ENCODE measurements at regions not wholly inside any gene's neighbourhood (a gene's known extent, or its start where the extent isn't known, plus 50 kb on each side); places are given as distances from the start of the nearest gene placed in this dataset.
A peak's percentile ranks its signal among the peaks of the same experiment; 100 is the strongest.

DNA sequence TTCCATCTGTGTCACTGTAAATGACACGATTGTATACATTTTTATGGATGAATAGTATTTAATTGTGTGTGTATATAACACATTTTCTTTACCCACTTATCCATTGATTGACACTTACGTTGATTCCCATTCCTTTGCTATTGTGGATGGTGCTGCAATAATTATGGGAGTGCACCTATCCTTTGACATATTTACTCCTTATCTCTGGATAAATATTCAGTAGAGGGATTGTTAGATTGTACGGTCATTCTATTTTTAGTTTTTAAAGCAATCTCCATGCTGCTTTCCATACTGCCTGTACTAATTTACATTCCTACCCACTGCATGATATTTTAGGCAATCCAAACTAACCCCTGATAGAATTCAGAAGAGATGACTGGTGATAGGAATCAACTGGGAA, 980.1 kb downstream of the FSTL5 start:
- TF ChIP-seq POLR2AphosphoS5 (IDR thresholded peaks at IDR 0.05) (no peak), EP300 (IDR thresholded peaks at IDR 0.05) (no peak)
- intact Hi-C loops (cut with DNase I; ENCODE audit: low total_unique reads): no loop called here
- Histone ChIP-seq H3K4me3 (no peak overlapping the region), H3K36me3 (no peaks in the 10 kb centered on the region), H3K4me1 (no peaks in the 10 kb centered on the region), H3K27me3 (no peaks in the 10 kb centered on the region), H3K9me3 (no peaks in the 10 kb centered on the region), H3K27ac (no peak overlapping the region)
- no peak for DNase-seq
- 25 to 63% (median 40%) methylated on average over 3 of the region's 3 CpGs for WGBS, 5 donors

DNA sequence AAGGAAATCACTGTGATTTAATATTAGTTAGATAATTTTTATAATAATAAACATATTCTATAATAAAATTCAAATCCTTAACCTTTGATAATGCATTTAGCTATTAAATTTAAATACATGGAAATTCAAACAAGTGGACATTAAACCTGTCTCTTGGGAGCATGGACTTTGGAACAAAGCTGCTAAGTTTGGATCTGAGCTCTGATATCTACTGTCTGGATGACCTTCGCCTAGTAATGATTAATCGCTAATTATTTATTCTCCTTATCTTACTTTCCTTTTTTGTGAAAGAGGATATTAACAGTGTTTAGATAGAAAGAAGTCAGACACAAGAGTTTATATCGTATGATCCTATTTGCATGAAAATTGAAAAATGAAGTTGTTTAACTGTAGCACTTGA, 980.9 kb downstream of the FSTL5 start:
- DNase-seq: peak in 1 of 2 donors; percentile 2

DNA sequence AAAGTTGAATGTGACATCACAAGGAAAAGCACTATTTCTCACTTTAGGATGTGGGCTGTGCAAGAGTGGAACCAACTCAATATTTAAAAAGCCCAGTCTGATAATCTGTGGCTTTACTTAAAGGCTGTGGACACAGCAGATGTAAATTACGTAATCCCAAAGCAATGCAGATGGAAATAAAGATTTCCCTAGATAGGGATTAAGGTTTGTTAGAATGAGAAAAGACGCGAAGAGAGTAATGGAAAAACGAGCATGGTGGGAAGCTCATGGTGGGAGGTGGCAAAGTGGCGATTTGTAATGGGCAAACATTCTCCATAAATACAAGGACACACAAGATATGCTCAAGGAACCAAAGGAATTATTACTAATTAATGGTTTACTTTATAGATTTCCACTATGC, 985.5 kb downstream of the FSTL5 start:
- no peaks in the 10 kb centered on the region for H3K36me3 ChIP-seq
- 65 to 75% (median 69%) methylated on average over 5 of the region's 5 CpGs for WGBS, 5 donors
- TF ChIP-seq POLR2A (IDR thresholded peaks at IDR 0.05) (no peak), EP300 (IDR thresholded peaks at IDR 0.05) (no peak)
- TF ChIP-seq, protein P1, sequence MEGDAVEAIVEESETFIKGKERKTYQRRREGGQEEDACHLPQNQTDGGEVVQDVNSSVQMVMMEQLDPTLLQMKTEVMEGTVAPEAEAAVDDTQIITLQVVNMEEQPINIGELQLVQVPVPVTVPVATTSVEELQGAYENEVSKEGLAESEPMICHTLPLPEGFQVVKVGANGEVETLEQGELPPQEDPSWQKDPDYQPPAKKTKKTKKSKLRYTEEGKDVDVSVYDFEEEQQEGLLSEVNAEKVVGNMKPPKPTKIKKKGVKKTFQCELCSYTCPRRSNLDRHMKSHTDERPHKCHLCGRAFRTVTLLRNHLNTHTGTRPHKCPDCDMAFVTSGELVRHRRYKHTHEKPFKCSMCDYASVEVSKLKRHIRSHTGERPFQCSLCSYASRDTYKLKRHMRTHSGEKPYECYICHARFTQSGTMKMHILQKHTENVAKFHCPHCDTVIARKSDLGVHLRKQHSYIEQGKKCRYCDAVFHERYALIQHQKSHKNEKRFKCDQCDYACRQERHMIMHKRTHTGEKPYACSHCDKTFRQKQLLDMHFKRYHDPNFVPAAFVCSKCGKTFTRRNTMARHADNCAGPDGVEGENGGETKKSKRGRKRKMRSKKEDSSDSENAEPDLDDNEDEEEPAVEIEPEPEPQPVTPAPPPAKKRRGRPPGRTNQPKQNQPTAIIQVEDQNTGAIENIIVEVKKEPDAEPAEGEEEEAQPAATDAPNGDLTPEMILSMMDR (IDR thresholded peaks at IDR 0.05): no peak

More for the DNA sequence above, 980.9 kb downstream of the FSTL5 start:
- Histone ChIP-seq H3K27ac (no peak overlapping the region), H3K9me3 (no peaks in the 10 kb centered on the region), H3K4me3 (no peak overlapping the region), H3K36me3 (no peaks in the 10 kb centered on the region), H3K4me1 (no peaks in the 10 kb centered on the region), H3K27me3 (no peaks in the 10 kb centered on the region)
- WGBS, 5 donors: 40 to 53% (median 44%) methylated on average over 3 of the region's 3 CpGs
- intact Hi-C loops (cut with DNase I; ENCODE audit: low total_unique reads): no loop called here
- TF ChIP-seq EP300 (IDR thresholded peaks at IDR 0.05) (no peak), POLR2A (IDR thresholded peaks at IDR 0.05) (no peak), POLR2AphosphoS5 (IDR thresholded peaks at IDR 0.05) (no peak)
- TF ChIP-seq, protein P1 (IDR thresholded peaks at IDR 0.05): no peak

DNA sequence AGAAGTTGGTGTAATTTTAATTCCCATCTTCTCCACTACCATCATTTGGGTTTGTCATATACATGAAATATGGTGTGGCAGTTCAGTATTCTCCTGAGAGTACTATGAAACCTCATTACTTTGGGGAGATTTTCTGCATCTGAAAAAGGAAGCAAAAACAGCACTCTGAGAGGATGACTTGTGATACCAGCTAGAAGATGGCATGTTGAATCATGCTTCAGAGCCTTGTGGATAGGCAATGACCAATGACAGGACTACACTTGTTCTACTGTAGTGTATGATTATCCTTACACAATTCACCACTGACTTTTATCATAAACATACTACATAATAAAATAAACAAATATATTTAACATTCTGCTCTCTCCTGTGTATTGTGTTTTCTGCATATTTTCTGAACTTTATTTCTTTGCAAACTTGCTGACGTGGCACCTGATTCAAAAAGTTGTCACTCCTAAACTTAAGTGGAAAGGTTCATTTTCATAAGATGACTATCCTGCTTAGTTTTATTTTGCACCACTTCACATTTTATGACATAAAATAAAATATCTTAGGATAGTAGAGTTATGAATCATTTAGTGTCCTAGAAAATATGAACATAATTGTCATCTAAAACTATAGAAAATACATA, 991.3 kb downstream of the FSTL5 start:
- Histone ChIP-seq H3K27me3 (no peaks in the 10 kb centered on the region), H3K27ac (no peak overlapping the region), H3K4me3 (no peak overlapping the region), H3K4me1 (no peaks in the 10 kb centered on the region), H3K36me3 (no peaks in the 10 kb centered on the region), H3K9me3 (peaks cover 0 to 4% (median 0%) of the 10 kb centered on the region in 4 donors)
- WGBS, 5 donors: 86 to 94% (median 89%) methylated on average over 1 of the region's 1 CpG
- intact Hi-C loops (cut with DNase I; ENCODE audit: low total_unique reads): no loop called here
- TF ChIP-seq POLR2A (IDR thresholded peaks at IDR 0.05) (no peak), EP300 (IDR thresholded peaks at IDR 0.05) (no peak), POLR2AphosphoS5 (IDR thresholded peaks at IDR 0.05) (no peak)
- TF ChIP-seq, protein P1 (IDR thresholded peaks at IDR 0.05): no peak
- DNase-seq: no peak

More for the DNA sequence above, 985.5 kb downstream of the FSTL5 start:
- intact Hi-C loops (cut with DNase I; ENCODE audit: low total_unique reads): no loop called here
- Histone ChIP-seq H3K9me3 (peaks cover 0 to 4% (median 0%) of the 10 kb centered on the region in 4 donors), H3K27me3 (no peaks in the 10 kb centered on the region), H3K27ac (no peak overlapping the region), H3K4me1 (no peaks in the 10 kb centered on the region), H3K4me3 (no peak overlapping the region)
- DNase-seq: no peak

DNA sequence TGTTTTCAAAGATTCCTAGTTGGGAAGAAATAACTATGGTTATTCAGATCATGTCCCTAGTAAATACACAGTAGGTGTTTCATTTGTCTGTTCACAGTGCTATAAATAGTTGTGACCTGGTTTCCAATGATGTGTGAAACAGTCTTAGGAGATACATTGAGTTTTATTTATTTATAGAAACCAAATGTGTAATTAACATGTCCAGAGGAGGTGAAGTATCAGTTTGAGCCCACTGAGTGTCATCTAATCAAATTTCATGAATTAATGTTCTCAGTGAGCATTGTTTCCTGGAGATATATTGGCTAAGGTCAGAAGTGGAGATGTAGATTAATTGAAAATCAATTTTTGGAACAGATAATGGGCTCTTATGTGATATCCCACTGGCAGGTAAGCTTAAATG, 996.3 kb downstream of the FSTL5 start:
- Histone ChIP-seq H3K27me3 (no peaks in the 10 kb centered on the region), H3K27ac (no peak overlapping the region), H3K9me3 (no peaks in the 10 kb centered on the region), H3K4me3 (no peak overlapping the region), H3K4me1 (no peaks in the 10 kb centered on the region), H3K36me3 (no peaks in the 10 kb centered on the region)
- intact Hi-C loops (cut with DNase I; ENCODE audit: low total_unique reads): no loop called here
- no peak for DNase-seq
- TF ChIP-seq, protein P1 (IDR thresholded peaks at IDR 0.05): no peak
- TF ChIP-seq POLR2A (IDR thresholded peaks at IDR 0.05) (no peak), POLR2AphosphoS5 (IDR thresholded peaks at IDR 0.05) (no peak), EP300 (IDR thresholded peaks at IDR 0.05) (no peak)

Data from stomach (tissue), 8 donors.